ENCODE measurements at regions not wholly inside any gene's neighbourhood (a gene's known extent, or its start where the extent isn't known, plus 50 kb on each side); places are given as distances from the start of the nearest gene placed in this dataset.
"Not testable (repeated sequence)": the region's sequence is repeated elsewhere in the genome, so short reads cannot be mapped to it uniquely, and the experiment has no call there.

- no peak for DNase-seq
These were observed 108.4 kb upstream of the PRSS16 start for GRCh38 chr6:27138837-27139755.

DNA sequence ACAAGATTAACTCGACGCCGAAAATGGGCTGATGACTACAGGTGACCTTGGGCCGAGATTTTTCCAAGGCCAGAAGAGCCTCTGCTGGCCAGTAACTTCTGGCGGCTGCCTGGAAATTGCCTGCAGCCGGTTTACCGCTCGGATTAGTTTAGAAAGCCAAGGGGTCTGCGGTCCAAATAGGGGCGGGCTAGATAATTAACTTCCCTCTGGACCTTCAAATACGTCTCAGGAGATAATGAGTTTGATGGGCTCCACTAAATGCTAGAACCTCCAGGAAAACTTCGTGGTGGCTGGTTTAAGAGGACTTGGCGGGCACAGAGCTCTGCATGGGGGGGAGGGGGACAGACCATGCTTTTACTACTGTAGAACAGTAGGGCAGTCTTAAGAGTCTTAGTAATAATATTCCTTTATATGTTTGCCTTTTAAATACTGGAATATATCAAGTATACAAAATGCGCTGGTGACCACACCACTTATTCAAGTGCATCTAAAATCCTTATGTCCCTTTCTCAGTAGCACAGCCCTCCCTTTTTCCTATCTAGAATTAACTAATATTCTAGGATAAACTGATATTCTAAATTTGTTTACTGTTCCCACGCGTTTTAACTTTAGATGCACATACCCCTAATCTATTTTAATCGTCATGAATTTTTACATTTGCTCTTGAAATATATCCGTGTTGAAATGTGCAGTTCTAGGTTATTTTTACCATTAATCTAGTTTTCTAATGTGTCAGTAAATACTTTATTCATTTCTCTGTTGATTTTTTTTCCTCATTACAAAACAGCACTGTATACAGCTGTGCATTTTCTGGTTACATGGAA is 107.5 kb upstream of the PRSS16 start:
- no peak for DNase-seq

DNA sequence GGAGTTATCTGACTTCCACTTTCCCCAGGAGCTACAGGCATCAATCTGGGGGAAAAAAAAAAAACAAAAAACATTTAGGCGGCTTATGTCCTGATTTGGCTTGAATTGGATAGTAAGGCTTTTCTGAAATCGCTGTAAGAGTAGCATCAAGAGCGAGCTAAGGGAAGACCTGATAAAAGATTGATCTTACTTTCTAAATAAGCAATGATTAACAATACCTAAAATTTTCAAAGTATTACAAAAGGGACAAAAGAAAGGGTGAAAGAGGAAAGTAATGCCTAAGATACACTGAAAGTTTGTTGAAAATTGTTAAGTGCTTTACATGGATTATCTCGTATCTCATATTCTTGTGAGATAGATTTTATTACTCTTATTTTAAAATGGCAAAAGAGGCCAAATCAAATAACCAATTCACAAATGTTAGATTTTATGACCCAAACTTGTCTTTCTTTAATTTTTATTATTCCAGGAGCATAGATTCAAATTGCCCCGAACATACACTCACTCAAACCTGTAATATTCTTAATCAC is 106.4 kb upstream of the PRSS16 start:
- no peak for DNase-seq

GRCh38 chr6:27141529-27142015 is 105.9 kb upstream of the PRSS16 start:
- no peak for DNase-seq

DNA sequence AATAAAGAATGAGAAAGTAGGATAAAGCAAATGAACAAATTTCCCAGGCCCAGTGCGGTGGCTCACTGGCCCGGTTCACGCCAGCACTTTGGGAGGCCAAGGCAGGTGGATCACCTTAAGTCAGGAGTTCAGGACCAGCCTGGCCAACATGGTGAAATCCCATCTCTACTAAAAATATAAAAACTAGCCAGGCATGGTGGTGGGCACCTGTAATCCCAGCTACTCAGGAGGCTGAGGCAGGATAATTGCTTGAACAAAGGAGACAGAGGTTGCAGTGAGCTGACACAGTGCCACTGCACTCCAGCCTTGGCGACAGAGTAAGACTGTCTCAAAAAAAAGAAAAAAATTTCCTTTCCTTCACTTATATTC is 104.5 kb upstream of the PRSS16 start:
- DNase-seq: not testable (repeated sequence)

DNA sequence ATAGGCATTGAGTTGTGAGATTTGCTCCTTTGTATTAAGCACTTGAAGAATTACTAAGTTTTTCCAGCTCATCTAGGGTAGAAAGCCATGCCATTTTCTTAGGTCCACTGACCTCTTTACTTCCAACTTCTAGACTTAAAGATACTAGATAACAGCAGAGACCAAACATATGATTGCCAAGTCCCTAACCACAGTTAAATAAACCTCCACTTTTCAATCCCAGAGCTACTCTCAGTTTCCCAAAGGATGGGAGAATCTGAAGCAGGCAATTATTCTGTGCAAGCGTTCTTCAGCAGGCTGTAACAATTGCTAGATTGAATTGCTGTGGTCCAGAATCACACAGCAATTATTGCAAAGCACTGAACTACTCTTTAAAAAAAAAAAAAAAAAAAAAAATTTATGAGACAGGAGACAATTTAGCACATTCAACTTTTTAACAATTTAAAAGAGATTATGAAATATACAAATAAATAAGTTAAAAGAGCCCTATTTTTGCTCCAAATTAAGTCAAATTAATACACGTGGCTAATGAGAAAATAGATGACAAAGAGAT is 104.0 kb upstream of the PRSS16 start:
- DNase-seq: no peak

GRCh38 chr6:27144740-27145079 is 102.8 kb upstream of the PRSS16 start:
- DNase-seq: no peak

DNA sequence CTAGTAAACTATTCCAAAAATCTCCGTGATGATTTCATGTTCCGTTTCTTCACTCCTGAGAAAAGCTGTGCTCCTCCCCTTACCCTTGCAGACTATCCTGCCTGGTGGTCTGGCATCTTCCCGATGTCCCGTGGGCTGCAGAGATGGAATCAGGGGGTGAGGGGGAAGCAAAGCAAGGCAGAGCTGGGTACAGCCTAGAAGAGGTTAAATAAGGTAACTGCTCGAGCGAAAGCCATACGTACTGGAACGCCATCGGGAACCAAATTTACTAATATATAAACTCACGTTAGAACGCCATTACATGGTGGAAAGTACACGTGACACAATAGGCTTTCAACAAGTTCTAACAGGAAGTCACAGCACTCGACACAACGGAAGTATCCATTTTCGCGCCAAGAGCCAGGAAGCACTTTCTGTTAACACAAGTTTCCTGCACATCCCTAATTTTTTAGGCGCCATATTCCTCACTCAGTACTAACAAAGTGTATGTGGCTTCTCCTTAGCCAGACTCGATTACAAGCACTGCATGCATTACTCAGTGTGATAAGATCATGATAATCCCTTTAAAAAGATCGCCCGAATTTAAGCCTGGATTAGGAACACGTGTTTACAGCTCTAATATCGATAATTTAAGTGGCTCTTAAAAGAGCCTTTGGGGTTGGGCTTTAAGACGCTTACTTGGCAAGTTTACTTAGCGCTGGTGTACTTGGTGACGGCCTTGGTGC is 101.6 kb upstream of the PRSS16 start:
- DNase-seq: peak; percentile 96

DNA sequence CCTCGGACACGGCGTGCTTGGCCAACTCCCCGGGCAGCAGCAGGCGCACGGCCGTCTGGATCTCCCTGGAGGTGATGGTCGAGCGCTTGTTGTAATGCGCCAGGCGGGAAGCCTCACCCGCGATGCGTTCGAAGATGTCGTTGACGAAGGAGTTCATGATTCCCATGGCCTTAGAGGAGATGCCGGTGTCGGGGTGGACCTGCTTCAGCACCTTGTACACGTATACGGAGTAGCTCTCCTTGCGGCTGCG is 101.1 kb upstream of the PRSS16 start:
- DNase-seq: not testable (repeated sequence)

DNA sequence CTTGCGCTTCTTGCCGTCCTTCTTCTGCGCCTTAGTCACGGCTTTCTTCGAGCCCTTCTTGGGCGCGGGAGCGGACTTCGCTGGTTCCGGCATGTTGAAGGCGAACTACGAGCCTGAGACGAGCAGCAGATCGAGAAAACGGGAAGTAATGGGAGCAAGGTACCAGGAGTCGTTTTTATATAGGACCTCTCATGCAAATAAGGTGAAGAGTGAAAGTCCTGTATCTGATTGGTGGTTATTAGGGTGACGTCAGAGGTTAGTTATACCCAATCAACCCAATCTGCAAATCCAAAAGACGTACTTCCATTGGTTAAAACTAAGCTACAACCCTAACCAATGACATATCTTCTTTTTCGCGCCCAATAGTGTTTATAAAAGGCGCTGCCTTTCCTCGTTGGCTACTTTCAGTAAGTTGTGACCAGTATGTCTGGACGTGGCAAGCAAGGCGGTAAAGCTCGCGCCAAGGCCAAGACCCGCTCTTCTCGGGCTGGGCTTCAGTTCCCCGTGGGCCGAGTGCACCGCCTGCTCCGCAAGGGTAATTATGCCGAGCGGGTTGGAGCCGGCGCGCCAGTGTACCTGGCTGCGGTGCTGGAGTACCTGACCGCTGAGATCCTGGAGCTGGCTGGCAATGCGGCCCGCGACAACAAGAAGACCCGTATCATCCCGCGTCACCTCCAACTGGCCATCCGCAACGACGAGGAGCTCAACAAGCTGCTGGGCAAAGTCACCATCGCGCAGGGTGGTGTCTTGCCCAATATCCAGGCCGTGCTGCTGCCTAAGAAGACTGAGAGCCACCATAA is 100.6 kb upstream of the PRSS16 start:
- peak; percentile 84 for DNase-seq

GRCh38 chr6:27148404-27148795 is 99.1 kb upstream of the PRSS16 start:
- no peak for DNase-seq

- DNase-seq: peak; percentile 14
These were observed 98.4 kb upstream of the PRSS16 start for GRCh38 chr6:27149150-27149549.

DNA sequence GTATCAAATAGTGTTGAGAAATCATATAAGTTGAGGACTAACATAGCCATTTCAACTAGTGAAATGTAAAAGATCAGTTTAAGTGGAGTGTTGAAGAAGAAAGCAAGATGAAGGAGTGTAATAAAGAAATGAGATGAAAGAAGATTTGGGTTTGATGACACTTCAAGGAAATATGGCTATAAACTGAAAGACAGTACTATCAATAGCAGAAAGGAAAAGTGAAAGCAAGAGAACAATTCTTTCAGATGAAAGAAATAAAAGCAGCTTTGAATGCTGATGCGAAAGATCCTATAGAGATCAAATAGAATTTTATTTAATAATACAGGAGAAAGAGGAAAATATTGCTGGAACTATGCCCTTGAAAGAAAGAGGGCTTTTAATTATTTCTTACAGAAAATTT is 92.8 kb upstream of the PRSS16 start:
- no peak for DNase-seq

- DNase-seq: peak; percentile 29
These were observed 90.5 kb upstream of the PRSS16 start for GRCh38 chr6:27156874-27157458.

GRCh38 chr6:27157459-27158315 is 89.8 kb upstream of the PRSS16 start:
- peak; percentile 47 for DNase-seq

GRCh38 chr6:27158316-27158643 is 89.2 kb upstream of the PRSS16 start:
- no peak for DNase-seq

DNA sequence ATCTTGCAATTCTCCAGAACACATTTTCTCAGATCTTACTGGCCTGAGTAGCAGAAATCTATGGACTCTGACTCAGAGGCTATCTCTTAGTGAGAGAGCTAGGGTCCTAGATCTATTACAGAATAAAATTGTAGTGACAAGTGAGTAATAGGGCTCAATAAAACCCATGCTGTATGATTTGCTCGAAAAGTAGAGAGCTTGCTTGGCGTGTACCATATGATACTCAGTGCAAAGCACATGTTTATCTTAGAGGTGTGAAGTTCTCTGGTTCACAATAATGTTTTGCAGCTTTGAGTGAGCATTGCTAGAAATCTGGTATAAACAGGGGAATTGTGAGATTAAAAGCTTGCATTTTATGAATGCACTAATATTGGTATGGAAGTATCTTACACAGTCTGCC is 87.8 kb upstream of the PRSS16 start:
- no peak for DNase-seq

- DNase-seq: no peak
These were observed 86.4 kb upstream of the PRSS16 start for GRCh38 chr6:27161115-27161514.

DNA sequence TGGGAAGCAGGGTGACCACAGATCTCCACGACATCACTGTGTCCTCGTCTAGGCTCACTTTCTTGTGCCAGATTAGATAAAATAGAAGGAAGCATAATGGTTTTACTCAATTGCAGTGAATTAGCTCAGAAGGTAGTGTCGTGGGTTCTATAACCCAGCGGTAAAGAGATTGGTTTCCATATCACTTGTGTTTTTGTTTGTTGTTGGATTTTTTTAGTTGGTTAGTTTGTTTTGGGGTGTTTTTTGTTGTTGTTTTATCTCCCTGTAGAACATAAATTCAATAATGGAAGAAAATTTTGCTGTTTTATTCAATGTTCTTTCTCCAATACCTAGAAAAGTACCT is 85.9 kb upstream of the PRSS16 start:
- DNase-seq: no peak

DNA sequence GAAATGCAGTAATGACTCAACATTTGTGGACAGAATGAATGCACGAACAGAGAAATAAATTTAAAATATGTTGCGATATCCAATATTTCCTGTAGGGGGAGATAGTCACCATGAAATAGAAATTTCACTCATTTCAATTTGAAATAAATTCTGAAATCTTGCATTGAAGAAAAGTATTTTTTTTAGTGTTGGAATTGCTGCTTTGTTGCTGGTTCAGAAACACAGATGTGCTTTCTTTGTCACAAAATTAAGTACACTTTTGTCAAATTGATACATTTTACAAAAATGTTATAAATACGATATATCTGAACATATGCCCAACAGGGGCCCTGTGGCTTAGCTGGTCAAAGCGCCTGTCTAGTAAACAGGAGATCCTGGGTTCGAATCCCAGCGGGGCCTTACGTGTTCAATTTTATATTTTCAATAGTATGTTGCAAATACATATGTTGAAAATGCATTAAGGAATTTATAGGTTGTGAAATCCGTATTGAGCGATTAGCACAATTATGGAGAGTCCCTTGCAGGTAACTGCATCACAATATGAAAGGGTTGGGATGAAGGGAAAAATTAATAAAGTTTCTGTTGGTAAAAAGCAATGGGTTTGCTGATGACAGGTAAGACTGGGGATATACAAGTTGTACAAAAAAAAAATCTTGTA is 85.4 kb upstream of the PRSS16 start:
- peak; percentile 65 for DNase-seq

DNA sequence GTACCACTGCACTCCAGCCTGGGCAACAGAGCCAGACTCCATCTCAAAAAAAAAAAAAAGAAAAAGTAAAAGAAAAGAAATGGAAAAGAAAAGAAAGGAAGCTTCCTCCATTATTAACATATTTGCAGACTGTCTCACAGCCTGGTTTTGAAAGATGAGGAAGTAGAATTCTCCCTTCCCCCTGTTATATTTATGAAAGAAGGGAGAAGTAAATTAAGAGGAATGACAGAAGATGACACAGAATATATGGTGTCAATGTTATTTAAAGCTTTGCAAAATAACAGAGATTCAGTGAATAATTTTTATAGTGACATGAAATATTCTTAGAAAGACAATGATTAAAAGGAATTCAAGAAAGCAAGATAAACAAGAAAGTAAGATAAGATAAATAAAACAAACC is 83.7 kb upstream of the PRSS16 start:
- DNase-seq: no peak

Measured in NCI-H82 (cell line).